ENCODE measurements at regions not wholly inside any gene's neighbourhood (a gene's known extent, or its start where the extent isn't known, plus 50 kb on each side); places are given as distances from the start of the nearest gene placed in this dataset.

DNA sequence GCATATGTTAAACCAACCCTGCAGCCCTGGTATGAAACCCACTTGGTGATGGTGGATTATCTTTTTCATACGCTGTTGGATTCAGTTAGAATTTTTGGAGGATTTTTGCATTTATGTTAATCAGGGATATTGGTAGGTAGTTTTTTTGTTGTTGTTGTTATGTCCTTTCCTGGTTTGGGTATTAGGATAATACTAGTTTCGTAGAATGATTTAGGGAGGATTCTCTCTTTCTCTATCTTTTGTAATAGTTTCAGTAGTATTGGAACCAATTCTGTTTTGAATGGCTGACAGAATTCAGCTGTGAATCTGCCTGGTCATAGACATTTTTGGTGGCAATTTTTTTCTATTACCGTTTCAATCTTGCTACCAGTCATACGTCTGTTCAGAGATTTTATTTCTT lies 305.4 kb downstream of the IDS start:
- TF ChIP-seq, protein P1, sequence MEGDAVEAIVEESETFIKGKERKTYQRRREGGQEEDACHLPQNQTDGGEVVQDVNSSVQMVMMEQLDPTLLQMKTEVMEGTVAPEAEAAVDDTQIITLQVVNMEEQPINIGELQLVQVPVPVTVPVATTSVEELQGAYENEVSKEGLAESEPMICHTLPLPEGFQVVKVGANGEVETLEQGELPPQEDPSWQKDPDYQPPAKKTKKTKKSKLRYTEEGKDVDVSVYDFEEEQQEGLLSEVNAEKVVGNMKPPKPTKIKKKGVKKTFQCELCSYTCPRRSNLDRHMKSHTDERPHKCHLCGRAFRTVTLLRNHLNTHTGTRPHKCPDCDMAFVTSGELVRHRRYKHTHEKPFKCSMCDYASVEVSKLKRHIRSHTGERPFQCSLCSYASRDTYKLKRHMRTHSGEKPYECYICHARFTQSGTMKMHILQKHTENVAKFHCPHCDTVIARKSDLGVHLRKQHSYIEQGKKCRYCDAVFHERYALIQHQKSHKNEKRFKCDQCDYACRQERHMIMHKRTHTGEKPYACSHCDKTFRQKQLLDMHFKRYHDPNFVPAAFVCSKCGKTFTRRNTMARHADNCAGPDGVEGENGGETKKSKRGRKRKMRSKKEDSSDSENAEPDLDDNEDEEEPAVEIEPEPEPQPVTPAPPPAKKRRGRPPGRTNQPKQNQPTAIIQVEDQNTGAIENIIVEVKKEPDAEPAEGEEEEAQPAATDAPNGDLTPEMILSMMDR (IDR thresholded peaks at IDR 0.05; ENCODE audit: low read depth, low read length, missing control alignments): no peak
- in situ Hi-C loops (cut with HindIII; ENCODE audit: low pct_ligation_motif_present, low sequenced_read_pairs): no loop called here
- Histone ChIP-seq H3K27me3 (replicated peaks) (no peaks in the 10 kb centered on the region), H3K36me3 (replicated peaks) (no peaks in the 10 kb centered on the region), H3K27ac (no peak overlapping the region), H3K4me3 (ENCODE audit: low read depth, low read length) (no peak overlapping the region)
- no peak for DNase-seq

DNA sequence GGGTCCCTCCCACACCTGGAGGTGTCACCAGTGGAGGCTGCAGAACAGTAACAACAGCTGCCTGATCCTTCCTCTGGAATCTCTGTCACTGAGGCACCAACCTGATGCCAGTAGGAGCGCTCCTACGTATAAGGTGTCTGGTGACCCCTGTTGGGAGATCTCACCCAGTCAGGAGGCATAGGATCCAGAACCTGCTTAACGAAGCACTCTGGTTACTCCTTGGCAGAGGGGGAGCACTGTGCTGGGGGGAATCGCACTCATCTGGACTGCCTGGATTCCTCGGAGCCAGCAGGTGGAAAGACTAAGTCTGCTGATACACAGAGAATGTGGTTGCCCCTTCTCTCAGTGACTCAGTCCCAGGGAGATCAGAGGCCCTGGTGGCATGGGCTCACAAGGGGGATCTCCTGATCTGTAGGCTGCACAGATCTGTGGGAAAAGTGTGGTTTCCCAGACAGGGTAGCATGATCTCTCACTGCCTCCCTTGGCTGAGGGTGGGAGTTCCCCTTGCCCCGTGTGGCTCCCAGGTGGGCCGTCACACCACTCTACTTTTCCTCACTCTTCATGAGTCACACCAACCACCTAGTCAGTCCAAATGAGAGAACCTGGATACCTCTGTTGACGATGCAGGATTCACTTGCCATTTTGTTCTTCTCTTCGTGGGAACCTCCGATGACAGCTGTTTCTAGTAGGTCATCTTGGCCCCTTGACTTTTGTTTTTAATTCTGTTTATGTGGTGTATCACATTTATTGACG lies 305.9 kb downstream of the IDS start:
- DNase-seq: no peak
- TF ChIP-seq, protein P1 (IDR thresholded peaks at IDR 0.05; ENCODE audit: low read depth, low read length, missing control alignments): no peak

DNA sequence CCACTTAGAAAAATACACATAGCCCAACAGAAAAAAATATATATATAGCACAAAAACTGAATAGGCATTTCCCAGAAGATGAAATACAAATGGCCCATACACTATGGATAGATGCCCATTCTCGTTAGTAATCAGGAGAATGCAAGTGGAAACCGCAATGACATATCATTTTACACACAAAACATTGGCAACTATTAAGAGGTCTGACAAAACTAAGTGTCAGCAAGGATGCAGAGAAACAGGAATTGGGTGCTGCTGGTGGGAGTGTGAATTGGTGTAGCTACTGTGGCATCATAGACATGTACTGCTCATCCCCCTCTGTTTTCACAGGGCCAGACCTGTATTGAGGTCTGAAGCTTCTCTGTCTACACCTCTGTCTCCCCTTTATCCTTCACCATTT lies 320.0 kb downstream of the IDS start:
- H3K4me3 ChIP-seq (ENCODE audit: low read depth, low read length): no peak overlapping the region
- no peak overlapping the region for H3K27ac ChIP-seq
- in situ Hi-C loops (cut with HindIII; ENCODE audit: low pct_ligation_motif_present, low sequenced_read_pairs): no loop called here
- H3K27me3 ChIP-seq (replicated peaks): no peaks in the 10 kb centered on the region
- no peaks in the 10 kb centered on the region for H3K36me3 ChIP-seq (replicated peaks)
- TF ChIP-seq, protein P1 (IDR thresholded peaks at IDR 0.05; ENCODE audit: low read depth, low read length, missing control alignments): no peak
- DNase-seq: no peak

More for the DNA sequence above, 305.9 kb downstream of the IDS start:
- no peaks in the 10 kb centered on the region for H3K36me3 ChIP-seq (replicated peaks)
- in situ Hi-C loops (cut with HindIII; ENCODE audit: low pct_ligation_motif_present, low sequenced_read_pairs): no loop called here
- no peak overlapping the region for H3K4me3 ChIP-seq (ENCODE audit: low read depth, low read length)
- H3K27me3 ChIP-seq (replicated peaks): no peaks in the 10 kb centered on the region
- no peak overlapping the region for H3K27ac ChIP-seq

DNA sequence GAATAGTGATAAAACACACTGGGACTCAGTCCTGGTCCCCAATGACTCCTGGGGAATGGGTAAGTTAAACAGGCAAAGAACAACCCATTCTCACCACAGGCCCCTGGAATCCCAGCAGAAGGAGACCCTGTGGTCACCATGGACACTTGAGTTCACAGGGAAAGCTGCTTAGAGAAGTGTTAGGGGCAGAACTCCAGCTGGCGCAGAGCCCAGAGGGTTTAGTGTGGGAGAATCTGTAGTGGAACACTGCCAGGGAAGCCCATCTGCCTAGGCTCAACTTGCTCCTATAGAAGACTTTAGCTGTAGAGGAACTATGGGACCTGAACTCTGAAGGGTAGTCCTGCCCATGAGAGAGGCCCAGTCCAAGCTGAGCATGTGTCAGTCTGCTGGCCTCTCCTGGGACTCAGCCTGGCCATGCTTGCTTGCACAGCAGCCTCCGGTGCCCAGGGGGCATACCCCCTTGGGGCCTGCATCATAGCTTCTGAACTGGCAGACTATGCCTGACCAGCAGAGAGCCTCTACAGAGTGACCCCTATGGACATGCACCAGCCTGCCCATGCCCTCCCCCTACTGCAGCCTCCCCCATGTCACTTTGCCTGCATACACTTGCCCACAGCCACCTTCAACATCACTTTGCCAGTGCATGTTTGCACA lies 343.5 kb downstream of the IDS start:
- no peak for DNase-seq
- in situ Hi-C loops (cut with HindIII; ENCODE audit: low pct_ligation_motif_present, low sequenced_read_pairs): no loop called here
- Histone ChIP-seq H3K27ac (no peak overlapping the region), H3K4me3 (ENCODE audit: low read depth, low read length) (no peak overlapping the region), H3K36me3 (replicated peaks) (no peaks in the 10 kb centered on the region), H3K27me3 (replicated peaks) (no peaks in the 10 kb centered on the region)
- TF ChIP-seq, protein P1 (IDR thresholded peaks at IDR 0.05; ENCODE audit: low read depth, low read length, missing control alignments): no peak

DNA sequence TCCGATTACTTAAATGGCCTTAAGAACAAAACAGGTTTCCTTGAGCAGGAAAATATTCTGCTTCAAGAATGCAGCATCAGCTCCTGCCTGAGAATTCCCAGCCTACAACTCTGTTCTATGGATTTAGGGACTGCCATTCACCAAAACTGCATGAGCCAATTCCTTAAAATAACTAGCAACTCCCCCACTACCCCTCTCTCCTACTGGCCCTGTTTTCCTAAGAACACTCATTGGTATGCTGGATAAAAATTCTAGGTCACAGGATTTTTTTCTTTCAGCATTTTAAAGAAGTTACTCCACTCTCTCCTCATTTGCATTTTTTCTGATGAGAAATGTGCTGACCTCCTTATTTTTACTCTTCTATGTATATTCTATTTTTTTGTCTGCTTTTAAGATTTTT lies 347.1 kb downstream of the IDS start:
- no peaks in the 10 kb centered on the region for H3K36me3 ChIP-seq (replicated peaks)
- DNase-seq: no peak
- TF ChIP-seq, protein P1 (IDR thresholded peaks at IDR 0.05; ENCODE audit: low read depth, low read length, missing control alignments): no peak
- no peak overlapping the region for H3K4me3 ChIP-seq (ENCODE audit: low read depth, low read length)
- no peak overlapping the region for H3K27ac ChIP-seq
- in situ Hi-C loops (cut with HindIII; ENCODE audit: low pct_ligation_motif_present, low sequenced_read_pairs): no loop called here
- H3K27me3 ChIP-seq (replicated peaks): no peaks in the 10 kb centered on the region
